GM23338 (cell line): ENCODE measurements at regions not wholly inside any gene's neighbourhood (a gene's known extent, or its start where the extent isn't known, plus 50 kb on each side); places are given as distances from the start of the nearest gene placed in this dataset.

ENCODE experiments used
- ATAC-seq: fragments of 200-7000 bp; cut with Tn5 transposase; 3 replicates; pipeline ENCODE4 v1.9.1; 2020
- DNase-seq: peaks from one replicate; pipeline ENCODE4 v3.0.0-alpha.2; 2015; ENCODE audit warnings: low spot score
- H2AFZ ChIP-seq: fragments of 200-600 bp; sonication (generic); 2 replicates; pipeline ENCODE4 v1.8.0; 2016; ENCODE audit warnings: antibody characterized with exemption, mild to moderate bottlenecking, moderate library complexity
- H3F3A ChIP-seq: fragments of 200-600 bp; sonication (generic); replicated peaks from 2 replicates; pipeline ENCODE4 v1.8.0; 2017; ENCODE audit warnings: antibody characterized with exemption, mixed run types, low read depth
- H3K27ac ChIP-seq: fragments of 200-600 bp; sonication (generic); 2 replicates; pipeline ENCODE4 v1.6.1; 2016; ENCODE audit warnings: low read depth
- H3K27me3 ChIP-seq: fragments of 200-600 bp; sonication (generic); 2 replicates; pipeline ENCODE4 v1.8.0; 2016; ENCODE audit warnings: mild to moderate bottlenecking, mixed run types, moderate library complexity; ENCODE audit not compliant: insufficient read depth
- H3K36me3 ChIP-seq: fragments of 200-600 bp; sonication (generic); 2 replicates; pipeline ENCODE4 v1.8.0; 2016; ENCODE audit warnings: mild to moderate bottlenecking; ENCODE audit not compliant: insufficient read depth
- H3K4me1 ChIP-seq: fragments of 200-600 bp; sonication (generic); 2 replicates; pipeline ENCODE4 v1.8.0; 2016; ENCODE audit warnings: mild to moderate bottlenecking, moderate library complexity; ENCODE audit not compliant: insufficient read depth
- H3K4me2 ChIP-seq: fragments of 200-600 bp; sonication (generic); 2 replicates; pipeline ENCODE4 v1.7.1; 2017; ENCODE audit warnings: mixed run types
- H3K4me3 ChIP-seq: fragments of 200-600 bp; sonication (generic); 2 replicates; pipeline ENCODE4 v1.6.1; 2016; ENCODE audit warnings: mixed run types
- H3K79me2 ChIP-seq: fragments of 200-600 bp; sonication (generic); replicated peaks from 2 replicates; pipeline ENCODE4 v1.8.0; 2017; ENCODE audit warnings: mild to moderate bottlenecking; ENCODE audit not compliant: insufficient read depth
- H3K9me2 ChIP-seq: fragments of 200-600 bp; sonication (generic); 2 replicates; pipeline ENCODE4 v1.8.0; 2017; ENCODE audit not compliant: insufficient read depth
- H4K20me1 ChIP-seq: fragments of 200-600 bp; sonication (generic); replicated peaks from 2 replicates; pipeline ENCODE4 v1.8.0; 2017; ENCODE audit warnings: mild to moderate bottlenecking; ENCODE audit not compliant: insufficient read depth
- H3K27ac Mint-ChIP-seq: 2 replicates; pipeline ENCODE4 v1.8.0; 2020; ENCODE audit warnings: inconsistent platforms, mild to moderate bottlenecking, moderate library complexity, mixed read lengths
- H3K27me3 Mint-ChIP-seq: 3 replicates; pipeline ENCODE4 v1.8.0; 2022; ENCODE audit warnings: low read depth, mild to moderate bottlenecking, moderate library complexity, mixed read lengths, inconsistent platforms; ENCODE audit not compliant: insufficient read depth, poor library complexity
- H3K36me3 Mint-ChIP-seq: 3 replicates; pipeline ENCODE4 v1.8.0; 2021; ENCODE audit warnings: low read depth, mild to moderate bottlenecking, inconsistent platforms, moderate library complexity, mixed read lengths
- H3K4me1 Mint-ChIP-seq: 3 replicates; pipeline ENCODE4 v1.8.0; 2020; ENCODE audit warnings: mild to moderate bottlenecking, inconsistent platforms, mixed read lengths
- H3K4me3 Mint-ChIP-seq: 3 replicates; pipeline ENCODE4 v1.8.0; 2021; ENCODE audit warnings: moderate library complexity, mild to moderate bottlenecking, inconsistent platforms, mixed read lengths
- H3K9me3 Mint-ChIP-seq: 3 replicates; pipeline ENCODE4 v1.8.0; 2020; ENCODE audit warnings: moderate library complexity, mild to moderate bottlenecking, inconsistent platforms, mixed read lengths
- CREB1 ChIP-seq: fragments of 250-450 bp; sonication (Bioruptor Pico); IDR thresholded peaks from 2 replicates; pipeline ENCODE4 v1.5.0; 2020; ENCODE audit warnings: low read depth, mild to moderate bottlenecking, moderate library complexity
- EZH2 ChIP-seq: fragments of 200-600 bp; sonication (generic); IDR thresholded peaks from one replicate; pipeline ENCODE4 v1.8.0; 2017; ENCODE audit warnings: antibody characterized with exemption, mild to moderate bottlenecking, low read depth; ENCODE audit not compliant: unreplicated experiment
- EZH2phosphoT487 ChIP-seq: fragments of 200-600 bp; sonication (generic); IDR thresholded peaks from one replicate; pipeline ENCODE4 v1.8.1; 2018; ENCODE audit warnings: antibody characterized with exemption; ENCODE audit not compliant: unreplicated experiment
- JUNB ChIP-seq: IDR thresholded peaks from one replicate; pipeline ENCODE4 v1.6.1; 2016; ENCODE audit warnings: antibody characterized with exemption; ENCODE audit not compliant: unreplicated experiment
- NANOG ChIP-seq: IDR thresholded peaks from 2 replicates; pipeline ENCODE4 v1.6.1; 2016; ENCODE audit warnings: antibody characterized with exemption, borderline replicate concordance
- POLR2AphosphoS5 ChIP-seq: IDR thresholded peaks from 2 replicates; pipeline ENCODE4 v1.6.1; 2016; ENCODE audit warnings: antibody characterized with exemption, low read depth
- STAT1 ChIP-seq: IDR thresholded peaks from one replicate; pipeline ENCODE4 v1.6.1; 2016; ENCODE audit warnings: antibody characterized with exemption; ENCODE audit not compliant: unreplicated experiment
- ZNF114 ChIP-seq: fragments of 250-450 bp; sonication (Bioruptor Pico); IDR thresholded peaks from 2 replicates; pipeline ENCODE4 v1.5.0; 2020; ENCODE audit warnings: mild to moderate bottlenecking, moderate library complexity
- ZNF331 ChIP-seq: fragments of 250-450 bp; sonication (Bioruptor Pico); IDR thresholded peaks from 2 replicates; pipeline ENCODE4 v1.5.0; 2020; ENCODE audit warnings: low read depth, mild to moderate bottlenecking, moderate library complexity
- ZNF462 ChIP-seq: fragments of 250-450 bp; sonication (Bioruptor Pico); IDR thresholded peaks from 2 replicates; pipeline ENCODE4 v1.5.0; 2020; ENCODE audit warnings: mild to moderate bottlenecking, moderate library complexity
- TF ChIP-seq, protein P1 (sequence below), 2 experiments: fragments of 200-600 bp in 1 of 2; sonication (generic) in 1 of 2; conservative IDR thresholded peaks; 2 replicates each; pipeline versions ENCODE4 v1.5.1 to v1.6.1; 2016 to 2017; ENCODE audit warnings: antibody characterized with exemption in 2 of 2, low read depth in 2 of 2, mild to moderate bottlenecking in 2 of 2, moderate library complexity in 1 of 2
- TF ChIP-seq, protein P2 (sequence below): IDR thresholded peaks from one replicate; pipeline ENCODE4 v1.6.1; 2018; ENCODE audit warnings: antibody characterized with exemption; ENCODE audit not compliant: unreplicated experiment

GRCh38 chr11:43245466-43245865, 66.3 kb upstream of the API5 start (continued):
- TF ChIP-seq, protein P1, sequence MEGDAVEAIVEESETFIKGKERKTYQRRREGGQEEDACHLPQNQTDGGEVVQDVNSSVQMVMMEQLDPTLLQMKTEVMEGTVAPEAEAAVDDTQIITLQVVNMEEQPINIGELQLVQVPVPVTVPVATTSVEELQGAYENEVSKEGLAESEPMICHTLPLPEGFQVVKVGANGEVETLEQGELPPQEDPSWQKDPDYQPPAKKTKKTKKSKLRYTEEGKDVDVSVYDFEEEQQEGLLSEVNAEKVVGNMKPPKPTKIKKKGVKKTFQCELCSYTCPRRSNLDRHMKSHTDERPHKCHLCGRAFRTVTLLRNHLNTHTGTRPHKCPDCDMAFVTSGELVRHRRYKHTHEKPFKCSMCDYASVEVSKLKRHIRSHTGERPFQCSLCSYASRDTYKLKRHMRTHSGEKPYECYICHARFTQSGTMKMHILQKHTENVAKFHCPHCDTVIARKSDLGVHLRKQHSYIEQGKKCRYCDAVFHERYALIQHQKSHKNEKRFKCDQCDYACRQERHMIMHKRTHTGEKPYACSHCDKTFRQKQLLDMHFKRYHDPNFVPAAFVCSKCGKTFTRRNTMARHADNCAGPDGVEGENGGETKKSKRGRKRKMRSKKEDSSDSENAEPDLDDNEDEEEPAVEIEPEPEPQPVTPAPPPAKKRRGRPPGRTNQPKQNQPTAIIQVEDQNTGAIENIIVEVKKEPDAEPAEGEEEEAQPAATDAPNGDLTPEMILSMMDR (conservative IDR thresholded peaks at IDR 0.05; ENCODE audit: low read depth in 2 of 2) = no peak
- no peak for TF ChIP-seq ZNF114 (CRISPR knock-in tag)

GRCh38 chr11:43250309-43250708, 61.5 kb upstream of the API5 start:
- 0 out of 2 replicates have a peak, but pooled peaks cover 2% of the 10 kb centered on the region for H3K36me3 ChIP-seq
- no peak overlapping the region for H3K27ac Mint-ChIP-seq
- H3K27me3 ChIP-seq = no peaks in the 10 kb centered on the region
- no peak overlapping the region for H2AFZ ChIP-seq
- H3K9me2 ChIP-seq = no peaks in the 10 kb centered on the region
- H3K27ac ChIP-seq = no peak overlapping the region
- H3K4me2 ChIP-seq = no peak overlapping the region
- H3K4me3 ChIP-seq = no peak overlapping the region
- no peaks in the 10 kb centered on the region; the same call in 1 of the 3 replicates for H3K36me3 Mint-ChIP-seq
- no peaks in the 10 kb centered on the region for H3K27me3 Mint-ChIP-seq
- H3K4me1 Mint-ChIP-seq = no peaks in the 10 kb centered on the region
- no peaks in the 10 kb centered on the region for H3K4me1 ChIP-seq
- H3K79me2 ChIP-seq = no peaks in the 10 kb centered on the region
- ATAC-seq (no peak), DNase-seq (no peak)
- H4K20me1 ChIP-seq = no peaks in the 10 kb centered on the region
- H3F3A ChIP-seq = no peaks in the 10 kb centered on the region
- peaks cover 95% of the 10 kb centered on the region for H3K9me3 Mint-ChIP-seq
- H3K4me3 Mint-ChIP-seq = no peak overlapping the region
- TF ChIP-seq NANOG (no peak), STAT1 (no peak), POLR2AphosphoS5 (no peak), ZNF462 (CRISPR knock-in tag) (no peak), CREB1 (no peak), ZNF114 (CRISPR knock-in tag) (no peak), EZH2phosphoT487 (no peak), JUNB (no peak), ZNF331 (CRISPR knock-in tag) (no peak), EZH2 (no peak)
- TF ChIP-seq, protein P1 (conservative IDR thresholded peaks at IDR 0.05; ENCODE audit: low read depth in 2 of 2) = no peak
- TF ChIP-seq, protein P2, sequence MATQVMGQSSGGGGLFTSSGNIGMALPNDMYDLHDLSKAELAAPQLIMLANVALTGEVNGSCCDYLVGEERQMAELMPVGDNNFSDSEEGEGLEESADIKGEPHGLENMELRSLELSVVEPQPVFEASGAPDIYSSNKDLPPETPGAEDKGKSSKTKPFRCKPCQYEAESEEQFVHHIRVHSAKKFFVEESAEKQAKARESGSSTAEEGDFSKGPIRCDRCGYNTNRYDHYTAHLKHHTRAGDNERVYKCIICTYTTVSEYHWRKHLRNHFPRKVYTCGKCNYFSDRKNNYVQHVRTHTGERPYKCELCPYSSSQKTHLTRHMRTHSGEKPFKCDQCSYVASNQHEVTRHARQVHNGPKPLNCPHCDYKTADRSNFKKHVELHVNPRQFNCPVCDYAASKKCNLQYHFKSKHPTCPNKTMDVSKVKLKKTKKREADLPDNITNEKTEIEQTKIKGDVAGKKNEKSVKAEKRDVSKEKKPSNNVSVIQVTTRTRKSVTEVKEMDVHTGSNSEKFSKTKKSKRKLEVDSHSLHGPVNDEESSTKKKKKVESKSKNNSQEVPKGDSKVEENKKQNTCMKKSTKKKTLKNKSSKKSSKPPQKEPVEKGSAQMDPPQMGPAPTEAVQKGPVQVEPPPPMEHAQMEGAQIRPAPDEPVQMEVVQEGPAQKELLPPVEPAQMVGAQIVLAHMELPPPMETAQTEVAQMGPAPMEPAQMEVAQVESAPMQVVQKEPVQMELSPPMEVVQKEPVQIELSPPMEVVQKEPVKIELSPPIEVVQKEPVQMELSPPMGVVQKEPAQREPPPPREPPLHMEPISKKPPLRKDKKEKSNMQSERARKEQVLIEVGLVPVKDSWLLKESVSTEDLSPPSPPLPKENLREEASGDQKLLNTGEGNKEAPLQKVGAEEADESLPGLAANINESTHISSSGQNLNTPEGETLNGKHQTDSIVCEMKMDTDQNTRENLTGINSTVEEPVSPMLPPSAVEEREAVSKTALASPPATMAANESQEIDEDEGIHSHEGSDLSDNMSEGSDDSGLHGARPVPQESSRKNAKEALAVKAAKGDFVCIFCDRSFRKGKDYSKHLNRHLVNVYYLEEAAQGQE = no peak
